H9 (cell line): ENCODE measurements at regions not wholly inside any gene's neighbourhood (a gene's known extent, or its start where the extent isn't known, plus 50 kb on each side); places are given as distances from the start of the nearest gene placed in this dataset.

Experiments used
- DNase-seq: peaks from one replicate; pipeline ENCODE4 v3.0.0-alpha.2; 2017
- H2AFZ ChIP-seq: one replicate; pipeline ENCODE4 v1.6.1; 2013; ENCODE audit warnings: mild to moderate bottlenecking, low read length, control low read depth, moderate library complexity
- H2AK5ac ChIP-seq: 2 replicates; pipeline ENCODE4 v1.6.1; 2013; ENCODE audit warnings: low read length, control low read depth, mixed read lengths; ENCODE audit not compliant: insufficient read length
- H2BK120ac ChIP-seq: one replicate; pipeline ENCODE4 v1.6.1; 2013; ENCODE audit warnings: low read depth, mild to moderate bottlenecking, low read length, control low read depth, inconsistent platforms; ENCODE audit not compliant: poor library complexity, severe bottlenecking
- H2BK12ac ChIP-seq: 2 replicates; pipeline ENCODE4 v1.6.1; 2013; ENCODE audit warnings: low read length, control low read depth, mixed read lengths, low read depth; ENCODE audit not compliant: insufficient read length
- H2BK15ac ChIP-seq: 2 replicates; pipeline ENCODE4 v1.6.1; 2013; ENCODE audit warnings: low read depth, low read length, control low read depth
- H2BK20ac ChIP-seq: one replicate; pipeline ENCODE4 v1.6.1; 2013; ENCODE audit warnings: low read depth, mild to moderate bottlenecking, low read length, control low read depth, inconsistent platforms; ENCODE audit not compliant: poor library complexity, severe bottlenecking
- H2BK5ac ChIP-seq: 2 replicates; pipeline ENCODE4 v1.6.1; 2013; ENCODE audit warnings: low read length, control low read depth, mixed read lengths; ENCODE audit not compliant: insufficient read length
- H3K14ac ChIP-seq: 2 replicates; pipeline ENCODE4 v1.6.1; 2013; ENCODE audit warnings: low read length, control low read depth; ENCODE audit not compliant: insufficient read depth
- H3K18ac ChIP-seq: 2 replicates; pipeline ENCODE4 v1.6.1; 2013; ENCODE audit warnings: low read depth, mild to moderate bottlenecking, mixed read lengths, low read length, control low read depth; ENCODE audit not compliant: insufficient read length
- H3K23ac ChIP-seq: 2 replicates; pipeline ENCODE4 v1.6.1; 2013; ENCODE audit warnings: low read length, control low read depth, mixed read lengths, low read depth; ENCODE audit not compliant: insufficient read length
- H3K23me2 ChIP-seq: 2 replicates; pipeline ENCODE4 v1.6.1; 2013; ENCODE audit warnings: low read depth, mild to moderate bottlenecking, mixed read lengths, low read length, control low read depth; ENCODE audit not compliant: insufficient read length, poor library complexity, severe bottlenecking
- H3K27ac ChIP-seq: 2 replicates; pipeline ENCODE4 v1.5.1; 2013; ENCODE audit warnings: low read length, control low read depth, mixed read lengths, low read depth; ENCODE audit not compliant: insufficient read length
- H3K27me3 ChIP-seq: 2 replicates; pipeline ENCODE4 v1.6.1; 2013; ENCODE audit warnings: low read length, control low read depth, inconsistent platforms; ENCODE audit not compliant: insufficient read depth
- H3K4ac ChIP-seq: 2 replicates; pipeline ENCODE4 v1.6.1; 2013; ENCODE audit warnings: low read depth, mild to moderate bottlenecking, control low read depth, inconsistent platforms, low read length, moderate library complexity
- H3K4me1 ChIP-seq: 2 replicates; pipeline ENCODE4 v1.6.1; 2013; ENCODE audit warnings: low read length, control low read depth, inconsistent platforms; ENCODE audit not compliant: insufficient read depth
- H3K4me2 ChIP-seq: 2 replicates; pipeline ENCODE4 v1.6.1; 2013; ENCODE audit warnings: low read length, control low read depth, mixed read lengths; ENCODE audit not compliant: insufficient read length, insufficient read depth
- H3K56ac ChIP-seq: 2 replicates; pipeline ENCODE4 v1.6.1; 2013; ENCODE audit warnings: low read depth, mild to moderate bottlenecking, mixed read lengths, low read length, control low read depth; ENCODE audit not compliant: insufficient read length
- H3K79me1 ChIP-seq: 2 replicates; pipeline ENCODE4 v1.6.1; 2013; ENCODE audit warnings: low read depth, mild to moderate bottlenecking, moderate library complexity, low read length, control low read depth, inconsistent platforms; ENCODE audit not compliant: insufficient read depth, poor library complexity, severe bottlenecking
- H3K79me2 ChIP-seq: 2 replicates; pipeline ENCODE4 v1.6.1; 2013; ENCODE audit warnings: low read length, control low read depth, inconsistent platforms; ENCODE audit not compliant: insufficient read depth
- H3K9ac ChIP-seq: 2 replicates; pipeline ENCODE4 v1.6.1; 2013; ENCODE audit warnings: low read length, control low read depth, mixed read lengths; ENCODE audit not compliant: insufficient read length; ENCODE audit errors: extremely low read depth
- H3K9me3 ChIP-seq: one replicate; pipeline ENCODE4 v1.6.1; 2013; ENCODE audit warnings: low read depth, low read length, inconsistent platforms; ENCODE audit not compliant: control insufficient read depth
- H3T11ph ChIP-seq: one replicate; pipeline ENCODE4 v1.6.1; 2013; ENCODE audit warnings: mild to moderate bottlenecking, low read length, control low read depth, inconsistent platforms
- H4K20me1 ChIP-seq: one replicate; pipeline ENCODE4 v1.6.1; 2013; ENCODE audit not compliant: control insufficient read depth, insufficient read length, insufficient read depth
- H4K5ac ChIP-seq: 2 replicates; pipeline ENCODE4 v1.6.1; 2013; ENCODE audit warnings: low read depth, mild to moderate bottlenecking, mixed read lengths, low read length, control low read depth; ENCODE audit not compliant: insufficient read length
- H4K8ac ChIP-seq: replicated peaks from 2 replicates; pipeline ENCODE4 v1.6.1; 2013; ENCODE audit warnings: low read length, control low read depth, mixed read lengths, low read depth; ENCODE audit not compliant: insufficient read length
- H4K91ac ChIP-seq: 2 replicates; pipeline ENCODE4 v1.6.1; 2013; ENCODE audit warnings: low read depth, mild to moderate bottlenecking, moderate library complexity, mixed read lengths, low read length, control low read depth; ENCODE audit not compliant: insufficient read length
- H3K27ac Mint-ChIP-seq, 3 experiments: 2 replicates in 2 of 3; 3 replicates in 1 of 3; pipeline ENCODE4 v1.8.0; 2020 to 2021; ENCODE audit warnings: mixed read lengths in 3 of 3, mild to moderate bottlenecking in 1 of 3, moderate library complexity in 1 of 3
- H3K27me3 Mint-ChIP-seq: 2 replicates; pipeline ENCODE4 v1.8.0; 2021; ENCODE audit warnings: low read depth, mild to moderate bottlenecking, moderate library complexity, mixed read lengths
- H3K36me3 Mint-ChIP-seq, 3 experiments: 2 replicates in 2 of 3; 3 replicates in 1 of 3; pipeline ENCODE4 v1.8.0; 2020 to 2021; ENCODE audit warnings: low read depth in 3 of 3, mixed read lengths in 3 of 3; ENCODE audit not compliant: insufficient read depth in 1 of 3
- H3K4me1 Mint-ChIP-seq, 2 experiments: 2 replicates each; pipeline ENCODE4 v1.8.0; 2020; ENCODE audit warnings: mixed read lengths in 2 of 2
- H3K4me3 Mint-ChIP-seq, 2 experiments: 2 replicates in 1 of 2; 3 replicates in 1 of 2; pipeline ENCODE4 v1.8.0; 2020 to 2021; ENCODE audit warnings: mild to moderate bottlenecking in 2 of 2, mixed read lengths in 2 of 2, moderate library complexity in 1 of 2
- H3K9me3 Mint-ChIP-seq, 2 experiments: 2 replicates in 1 of 2; 3 replicates in 1 of 2; pipeline ENCODE4 v1.8.0; 2020; ENCODE audit warnings: mild to moderate bottlenecking in 2 of 2, mixed read lengths in 2 of 2, moderate library complexity in 1 of 2
- WGBS: extraction: QIAGEN DNeasy Blood & Tissue Kit; methylation state at CpG from one replicate; pipeline ENCODE4 v1.1.7; 2013; ENCODE audit warnings: missing lambda C conversion rate, low lambda C conversion rate, mixed read lengths; ENCODE audit not compliant: insufficient read length; ENCODE audit errors: extremely low coverage; 5-methylcytosine and 5-hydroxymethylcytosine counted together
- TF ChIP-seq, protein P1 (sequence below): fragments of 200-600 bp; sonication (generic); conservative IDR thresholded peaks from 3 replicates; pipeline ENCODE4 v1.8.0; 2021; ENCODE audit warnings: antibody characterized with exemption, mild to moderate bottlenecking

DNA sequence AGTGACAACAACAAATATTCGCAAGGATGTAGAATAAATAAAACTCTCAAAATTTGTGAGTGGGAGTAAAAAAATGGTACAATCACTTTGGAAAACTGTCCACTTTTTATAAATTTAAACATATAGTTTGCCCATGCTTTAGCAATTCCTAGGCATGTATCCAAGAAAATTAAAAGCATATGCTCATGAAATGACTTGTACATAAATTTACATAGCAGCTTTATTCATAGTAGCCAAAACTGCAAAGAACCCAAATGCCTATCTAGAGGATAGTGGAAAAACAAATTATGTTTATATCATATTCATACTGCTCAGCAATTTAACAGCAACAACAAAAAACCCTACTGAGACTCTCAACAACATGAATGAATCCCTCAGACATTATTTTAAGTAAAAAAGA lies 363.6 kb upstream of the CCDC54 start:
- no peaks in the 10 kb centered on the region for H3K23me2 ChIP-seq
- no CpG with 5 or more reads among the region's 1 CpG for WGBS
- no peak overlapping the region for H3K18ac ChIP-seq
- no peak overlapping the region for H3K56ac ChIP-seq
- H2BK120ac ChIP-seq, result no peak overlapping the region
- H3T11ph ChIP-seq, result no peak overlapping the region
- no peak overlapping the region for H3K23ac ChIP-seq
- Mint-ChIP-seq H3K36me3 (peaks cover 9 to 28% (median 17%) of the 10 kb centered on the region in 3 experiments; a peak in 6 of 7 replicates), H3K27ac (no peak overlapping the region), H3K4me3 (no peak overlapping the region), H3K4me1 (no peaks in the 10 kb centered on the region), H3K9me3 (peaks cover 23 to 27% of the 10 kb centered on the region in 2 experiments), H3K27me3 (no peaks in the 10 kb centered on the region)
- no peak overlapping the region for H4K5ac ChIP-seq
- TF ChIP-seq, protein P1, sequence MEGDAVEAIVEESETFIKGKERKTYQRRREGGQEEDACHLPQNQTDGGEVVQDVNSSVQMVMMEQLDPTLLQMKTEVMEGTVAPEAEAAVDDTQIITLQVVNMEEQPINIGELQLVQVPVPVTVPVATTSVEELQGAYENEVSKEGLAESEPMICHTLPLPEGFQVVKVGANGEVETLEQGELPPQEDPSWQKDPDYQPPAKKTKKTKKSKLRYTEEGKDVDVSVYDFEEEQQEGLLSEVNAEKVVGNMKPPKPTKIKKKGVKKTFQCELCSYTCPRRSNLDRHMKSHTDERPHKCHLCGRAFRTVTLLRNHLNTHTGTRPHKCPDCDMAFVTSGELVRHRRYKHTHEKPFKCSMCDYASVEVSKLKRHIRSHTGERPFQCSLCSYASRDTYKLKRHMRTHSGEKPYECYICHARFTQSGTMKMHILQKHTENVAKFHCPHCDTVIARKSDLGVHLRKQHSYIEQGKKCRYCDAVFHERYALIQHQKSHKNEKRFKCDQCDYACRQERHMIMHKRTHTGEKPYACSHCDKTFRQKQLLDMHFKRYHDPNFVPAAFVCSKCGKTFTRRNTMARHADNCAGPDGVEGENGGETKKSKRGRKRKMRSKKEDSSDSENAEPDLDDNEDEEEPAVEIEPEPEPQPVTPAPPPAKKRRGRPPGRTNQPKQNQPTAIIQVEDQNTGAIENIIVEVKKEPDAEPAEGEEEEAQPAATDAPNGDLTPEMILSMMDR, result no peak
- H4K91ac ChIP-seq, result no peak overlapping the region
- no peaks in the 10 kb centered on the region for H3K79me1 ChIP-seq
- no peak overlapping the region for H2BK15ac ChIP-seq
- no peaks in the 10 kb centered on the region for H3K4me1 ChIP-seq
- no peak overlapping the region for H3K14ac ChIP-seq
- H2BK20ac ChIP-seq, result no peak overlapping the region
- no peak overlapping the region for H2AFZ ChIP-seq
- H2BK5ac ChIP-seq, result no peak overlapping the region
- H3K4me2 ChIP-seq, result no peak overlapping the region
- no peaks in the 10 kb centered on the region for H3K79me2 ChIP-seq
- no peaks in the 10 kb centered on the region for H3K27me3 ChIP-seq
- no peak for DNase-seq
- no peak overlapping the region for H2BK12ac ChIP-seq
- no peaks in the 10 kb centered on the region for H4K20me1 ChIP-seq
- no peak overlapping the region for H2AK5ac ChIP-seq
- no peak overlapping the region for H3K27ac ChIP-seq
- no peaks in the 10 kb centered on the region for H3K9me3 ChIP-seq
- no peak overlapping the region for H4K8ac ChIP-seq
- H3K4ac ChIP-seq, result no peak overlapping the region
- H3K9ac ChIP-seq, result no peak overlapping the region
